NT2/D1 (cell line): ENCODE measurements at regions not wholly inside any gene's neighbourhood (a gene's known extent, or its start where the extent isn't known, plus 50 kb on each side); places are given as distances from the start of the nearest gene placed in this dataset.

Experiments
- SUZ12 ChIP-seq: IDR thresholded peaks from 2 replicates; pipeline ENCODE4 v1.6.1; 2011; ENCODE audit not compliant: insufficient read length, insufficient read depth; ENCODE audit errors: extremely low read depth
- YY1 ChIP-seq: IDR thresholded peaks from 2 replicates; pipeline ENCODE4 v1.6.1; 2011; ENCODE audit not compliant: insufficient read length, insufficient read depth
- ZNF274 ChIP-seq: IDR thresholded peaks from 2 replicates; pipeline ENCODE4 v1.6.1; 2011; ENCODE audit warnings: mild to moderate bottlenecking, low read depth, low read length

GRCh38 chr5:158164296-158165047 lies 305.5 kb upstream of the CLINT1 start:
- TF ChIP-seq YY1 (no peak), ZNF274 (no peak), SUZ12 (no peak)
